HG03095 (cell line): ENCODE measurements at regions not wholly inside any gene's neighbourhood (a gene's known extent, or its start where the extent isn't known, plus 50 kb on each side); places are given as distances from the start of the nearest gene placed in this dataset.

Experiments used
- ATAC-seq: cut with Tn5 transposase; IDR thresholded peaks from one replicate; pipeline ENCODE4 v1.9.1; 2021; ENCODE audit warnings: moderate library complexity; ENCODE audit not compliant: unreplicated experiment

DNA sequence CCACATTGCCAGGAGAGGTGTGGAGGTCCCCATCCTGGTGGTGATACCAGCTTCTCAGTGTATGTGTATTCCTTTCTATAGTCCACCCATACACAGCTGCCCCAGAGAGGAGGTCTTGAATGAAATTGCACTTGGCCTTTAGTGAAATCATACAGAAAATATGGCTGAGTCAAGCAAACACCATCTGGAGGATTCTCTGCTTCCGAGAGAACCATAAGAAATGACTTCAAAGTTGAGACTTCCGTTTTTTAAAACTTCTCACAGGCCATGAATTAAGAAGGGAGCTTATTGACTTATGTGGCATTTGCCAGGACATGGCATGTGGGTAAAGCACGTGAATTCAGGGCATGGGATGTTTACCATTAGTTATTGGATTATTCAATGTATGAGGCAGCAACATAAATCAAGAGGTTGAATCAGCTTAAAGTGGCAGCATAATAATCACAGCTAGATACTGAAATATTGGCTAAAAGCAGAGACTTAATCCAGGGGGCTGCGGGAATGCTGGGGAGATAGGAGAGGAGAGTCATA is 119.1 kb upstream of the MTNR1B start:
- no peak for ATAC-seq

DNA sequence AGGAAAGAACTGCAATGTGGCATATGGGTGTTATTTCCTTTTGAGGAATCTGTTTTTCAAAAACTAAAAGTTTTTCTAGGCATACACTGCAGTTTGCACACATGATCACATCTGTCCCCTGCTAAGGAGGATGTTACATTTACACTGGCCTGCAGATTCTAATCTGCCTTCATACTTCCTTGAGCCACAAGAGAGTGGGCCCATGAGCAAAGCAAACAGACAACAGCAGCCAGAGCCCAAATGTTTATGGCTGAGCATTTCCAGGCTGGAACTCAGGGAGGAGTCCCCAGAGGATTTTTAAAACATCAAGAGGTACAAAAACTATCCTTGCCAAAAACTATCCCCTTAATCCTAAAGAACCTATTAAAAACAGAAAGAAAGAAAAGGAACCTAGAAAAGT is 117.2 kb upstream of the MTNR1B start:
- ATAC-seq, result no peak

DNA sequence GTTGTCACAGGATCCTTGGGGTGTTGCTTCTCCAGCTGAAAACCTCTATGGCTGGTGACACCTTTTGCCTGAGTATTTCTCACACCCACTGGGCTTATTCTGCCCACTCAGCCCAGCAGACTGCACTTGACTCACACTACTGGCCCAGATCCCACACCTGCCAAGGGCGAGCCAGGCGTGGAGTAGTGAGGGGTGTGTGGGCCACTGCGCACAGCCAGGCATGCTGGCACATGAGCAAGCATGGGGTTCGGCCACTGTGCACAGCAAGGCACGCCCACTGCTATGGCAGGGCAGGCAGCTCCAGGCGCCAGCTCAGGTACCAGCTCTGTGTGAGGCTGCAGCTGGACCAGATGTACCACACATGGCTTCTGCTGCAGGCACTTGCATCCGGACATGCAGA is 116.5 kb upstream of the MTNR1B start:
- ATAC-seq, result no peak

DNA sequence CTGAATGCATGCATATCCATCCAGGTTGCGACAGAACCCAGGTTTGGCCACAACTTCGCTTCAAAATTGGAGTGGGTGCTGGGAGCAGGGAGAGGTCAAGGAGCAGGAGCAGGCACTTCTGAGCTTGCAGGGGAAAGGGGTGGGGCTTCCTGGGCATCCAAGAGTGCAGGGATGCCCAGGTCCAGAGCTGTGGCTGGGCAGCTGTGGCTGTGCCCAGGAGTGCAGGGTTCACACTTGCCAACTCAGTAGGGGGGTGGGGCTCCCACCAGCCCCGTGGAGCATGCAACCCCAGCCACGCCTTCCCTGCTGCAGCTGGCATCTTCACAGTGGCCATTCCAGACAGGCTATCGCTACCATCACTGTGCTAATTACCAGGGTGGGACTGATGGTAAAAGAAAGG is 115.3 kb upstream of the MTNR1B start:
- ATAC-seq, result no peak

DNA sequence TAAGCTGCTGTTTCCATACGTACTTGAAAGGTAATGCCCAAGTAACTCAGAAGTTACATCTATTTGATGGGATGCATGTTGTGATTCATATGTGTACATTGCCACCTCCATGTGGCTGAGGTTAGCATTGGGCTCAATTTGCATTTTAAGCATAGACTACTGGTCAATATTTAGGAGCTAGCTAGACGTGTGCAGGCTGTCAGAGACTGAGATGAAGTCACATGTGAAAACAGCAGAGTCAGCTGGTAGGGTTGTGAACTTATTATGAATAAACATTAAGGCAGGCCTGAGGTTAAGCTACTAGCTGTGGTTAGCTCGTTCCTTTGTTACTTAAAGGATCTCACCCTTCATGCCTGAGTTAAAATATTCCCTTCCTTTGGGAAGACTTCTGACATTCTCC is 114.5 kb upstream of the MTNR1B start:
- ATAC-seq, result no peak

DNA sequence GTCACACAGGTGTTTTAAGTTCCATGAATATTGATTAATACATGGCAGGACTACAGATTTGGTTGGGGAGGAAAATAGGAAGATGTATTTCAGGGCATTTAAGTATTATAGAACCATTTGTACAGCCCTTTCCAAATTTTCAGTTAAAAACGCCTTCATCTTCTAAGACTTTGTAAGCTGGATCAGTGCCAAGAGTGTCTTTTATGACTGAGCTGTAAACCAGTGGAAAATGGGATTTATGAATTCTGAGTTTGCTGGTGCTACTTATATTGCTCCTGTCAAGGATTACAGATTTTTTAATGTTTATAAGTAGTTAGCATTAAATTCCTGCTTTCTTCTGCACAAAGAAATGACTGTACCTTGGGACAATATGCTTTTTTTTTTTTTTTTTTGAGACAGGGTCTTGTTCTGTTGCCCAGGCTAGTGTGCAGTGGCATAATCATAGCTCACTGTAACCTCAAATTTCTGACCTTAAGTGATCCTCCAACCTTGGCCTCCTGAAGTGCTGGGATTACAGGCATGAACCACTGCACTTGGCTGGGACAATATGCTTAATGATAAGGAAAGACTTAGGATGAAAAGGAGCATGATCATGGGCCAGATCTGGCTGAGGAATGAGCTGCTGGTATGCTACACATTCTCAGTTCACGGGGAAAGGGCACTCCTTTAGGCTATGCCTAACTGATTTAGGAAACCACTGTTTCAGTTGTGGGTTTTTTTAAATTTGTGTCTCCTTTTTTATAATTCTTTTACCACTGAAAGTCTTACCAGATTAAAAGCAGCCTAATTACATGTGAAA is 113.6 kb upstream of the MTNR1B start:
- no peak for ATAC-seq

DNA sequence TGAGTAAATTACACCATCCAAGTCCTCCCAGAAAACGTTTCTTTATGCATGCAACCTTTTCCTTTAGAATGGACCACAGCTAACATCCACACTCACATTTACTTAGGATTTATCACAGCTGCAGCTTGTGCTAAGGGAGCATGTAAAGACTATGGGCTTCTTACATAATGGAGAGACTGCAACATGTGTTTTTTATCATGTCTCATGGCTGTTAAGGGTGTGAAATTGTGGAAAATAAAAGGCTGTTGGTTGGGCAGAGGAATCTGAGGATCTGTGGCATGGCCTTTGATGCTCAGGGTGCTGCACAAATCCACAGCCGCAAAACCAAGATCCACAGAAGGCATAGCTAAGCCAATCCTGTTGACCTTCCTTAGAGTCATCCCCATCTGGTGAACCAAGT is 112.0 kb upstream of the MTNR1B start:
- no peak for ATAC-seq

DNA sequence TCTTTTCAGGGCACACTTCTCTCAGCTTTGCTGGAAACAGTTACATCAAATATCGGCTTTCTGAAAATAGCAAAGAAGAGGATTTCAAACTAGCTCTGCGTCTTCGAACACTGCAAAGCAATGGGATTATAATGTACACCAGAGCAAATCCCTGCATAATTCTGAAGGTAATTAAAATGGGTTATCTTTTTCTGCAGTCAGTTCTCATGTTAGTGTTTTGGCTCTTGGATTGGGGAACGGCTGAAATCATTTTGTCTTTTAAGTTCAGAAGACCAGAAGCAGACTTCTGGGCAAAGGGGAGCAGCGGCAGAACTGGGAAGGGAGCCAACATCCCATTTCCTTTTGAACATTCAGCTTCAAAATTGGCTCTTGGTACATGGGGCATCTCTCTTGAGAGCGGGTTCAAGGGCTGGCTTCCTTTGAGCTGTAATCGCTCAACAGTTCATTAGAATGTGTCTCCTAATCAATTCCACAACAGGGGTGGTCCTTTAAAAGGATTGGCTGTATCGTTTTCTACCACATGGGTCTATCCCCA is 110.2 kb upstream of the MTNR1B start:
- ATAC-seq, result no peak

DNA sequence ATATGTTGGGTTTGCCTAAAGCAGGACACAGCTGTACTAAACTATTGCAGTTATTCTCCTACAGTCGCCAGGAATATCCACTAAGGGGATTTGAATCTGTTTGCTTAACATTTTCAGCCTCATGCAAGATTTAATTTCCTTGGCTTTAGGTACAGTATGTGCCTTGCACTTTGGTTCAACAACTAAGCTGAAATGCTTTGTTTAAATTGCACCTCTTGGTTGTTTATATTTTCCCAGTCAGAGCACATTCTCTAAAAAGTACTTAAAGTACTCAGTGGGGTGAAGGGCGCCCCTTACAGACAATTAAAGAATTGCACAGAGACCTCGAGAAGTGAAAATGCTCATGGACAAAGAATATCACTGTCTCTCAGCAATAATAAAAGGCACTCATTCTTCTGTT is 107.8 kb upstream of the MTNR1B start:
- ATAC-seq, result no peak

DNA sequence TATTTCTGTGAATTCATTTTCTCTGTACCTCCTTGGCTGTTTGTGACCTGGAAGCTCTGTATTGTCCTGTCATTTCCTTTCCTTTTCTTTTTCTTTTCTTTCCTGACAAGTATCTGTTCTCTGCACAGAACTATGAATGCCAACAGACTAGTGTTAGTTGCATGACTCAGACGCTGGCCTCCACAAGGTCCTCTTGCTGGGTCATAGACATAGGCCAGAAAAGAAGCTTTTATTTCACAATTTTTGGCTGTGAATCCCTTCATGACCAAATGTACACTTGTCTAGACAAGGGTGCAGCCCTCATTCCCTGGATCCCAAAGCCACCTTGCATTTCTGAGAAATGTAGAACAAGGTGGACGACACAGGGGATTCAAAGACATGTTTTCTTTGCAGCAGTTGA is 104.1 kb upstream of the MTNR1B start:
- ATAC-seq, result no peak

DNA sequence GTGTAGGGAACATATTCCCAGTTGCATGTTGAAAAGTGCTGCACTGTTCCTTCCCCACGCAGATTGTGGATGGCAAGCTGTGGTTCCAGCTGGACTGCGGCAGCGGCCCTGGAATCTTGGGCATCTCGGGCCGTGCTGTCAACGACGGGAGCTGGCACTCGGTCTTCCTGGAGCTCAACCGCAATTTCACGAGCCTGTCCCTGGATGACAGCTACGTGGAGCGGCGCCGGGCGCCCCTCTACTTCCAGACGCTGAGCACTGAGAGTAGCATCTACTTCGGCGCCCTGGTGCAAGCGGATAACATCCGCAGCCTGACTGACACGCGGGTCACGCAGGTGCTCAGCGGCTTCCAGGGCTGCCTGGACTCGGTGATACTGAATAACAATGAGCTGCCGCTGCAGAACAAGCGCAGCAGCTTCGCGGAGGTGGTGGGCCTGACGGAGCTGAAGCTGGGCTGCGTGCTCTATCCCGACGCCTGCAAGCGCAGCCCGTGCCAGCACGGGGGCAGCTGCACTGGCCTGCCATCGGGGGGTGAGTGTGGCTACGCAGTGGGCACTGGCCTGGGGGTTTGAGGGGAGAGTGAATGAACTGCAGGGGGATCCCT is 102.7 kb upstream of the MTNR1B start:
- ATAC-seq, result no peak

DNA sequence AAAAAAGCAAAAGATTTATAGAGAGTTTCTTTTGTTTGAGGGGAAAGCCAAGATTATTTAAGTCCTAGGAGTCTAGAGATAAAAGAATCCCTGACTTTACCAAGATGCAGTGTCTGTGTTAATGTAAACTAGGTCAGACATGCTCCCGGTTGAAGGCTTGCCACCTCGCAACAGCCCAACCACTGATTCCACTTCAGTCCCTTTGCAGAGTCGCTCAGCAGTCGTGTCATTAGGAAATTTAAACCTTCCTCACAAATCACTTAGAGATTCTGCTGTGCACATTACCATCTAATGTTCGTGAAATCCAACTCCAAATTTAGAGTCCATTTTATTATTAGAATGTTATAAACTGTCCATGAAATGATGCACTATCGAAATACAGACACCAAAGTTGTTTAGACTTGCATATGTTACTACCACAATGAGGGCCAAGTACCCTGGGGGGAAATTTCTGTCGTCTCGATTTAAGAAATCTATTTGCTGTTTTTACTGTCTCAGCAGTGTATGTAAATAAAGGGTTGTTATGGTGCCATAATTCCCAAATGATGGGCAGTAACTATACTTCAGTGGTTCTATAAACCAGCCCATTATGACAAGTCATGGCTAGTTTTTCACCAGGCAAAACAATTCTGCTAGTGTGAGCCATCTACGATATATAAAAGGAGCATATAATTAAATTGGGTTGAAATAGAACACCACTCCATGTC is 101.4 kb upstream of the MTNR1B start:
- no peak for ATAC-seq

DNA sequence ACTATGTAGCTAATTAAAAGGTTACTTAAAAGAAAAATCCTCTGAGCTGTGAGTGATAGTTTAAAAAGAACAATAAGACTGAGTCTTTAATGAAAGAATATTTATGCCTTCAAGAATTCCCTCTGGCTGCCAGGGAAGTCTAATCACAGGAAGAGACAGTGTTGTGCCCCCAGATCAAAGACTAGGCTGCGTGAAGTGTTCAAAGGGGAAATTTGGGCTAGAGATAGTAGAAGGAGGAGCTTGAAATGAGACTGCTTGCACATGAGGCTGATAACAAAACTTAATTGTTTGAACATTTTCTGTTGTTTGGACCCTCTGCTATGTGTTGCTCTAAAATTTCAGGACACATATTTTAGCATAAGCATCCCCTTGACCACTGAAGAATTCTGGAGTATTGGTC is 99.7 kb upstream of the MTNR1B start:
- ATAC-seq, result no peak

DNA sequence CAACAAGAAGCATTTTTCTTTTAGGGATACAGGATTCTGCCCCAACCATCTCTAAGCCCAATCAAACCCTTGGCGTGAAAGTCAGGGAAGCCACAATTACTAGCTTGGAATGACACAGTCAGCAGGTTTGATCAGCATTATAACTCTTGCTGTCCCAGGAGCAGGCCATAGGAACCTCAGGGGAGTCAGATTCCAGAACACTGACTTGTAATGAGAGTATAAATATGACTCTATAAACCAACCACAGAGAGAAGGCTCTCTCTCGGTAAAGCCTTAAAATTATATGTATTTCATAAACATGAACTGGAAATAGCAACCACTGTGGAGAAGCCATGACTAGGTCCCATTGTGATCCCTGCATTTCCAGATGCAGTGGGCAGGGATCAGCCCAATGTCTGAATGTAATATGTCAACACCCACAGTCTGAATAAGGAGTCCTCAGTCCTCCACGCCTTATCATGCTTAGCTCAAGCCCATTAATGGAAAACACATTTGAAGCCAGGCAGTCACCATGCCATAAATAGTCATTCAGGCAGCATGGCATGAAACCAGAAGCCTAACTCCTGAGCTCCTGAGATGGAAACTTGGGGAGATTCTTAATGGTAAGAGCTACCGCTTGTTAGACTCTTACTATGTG is 99.1 kb upstream of the MTNR1B start:
- ATAC-seq, result no peak

DNA sequence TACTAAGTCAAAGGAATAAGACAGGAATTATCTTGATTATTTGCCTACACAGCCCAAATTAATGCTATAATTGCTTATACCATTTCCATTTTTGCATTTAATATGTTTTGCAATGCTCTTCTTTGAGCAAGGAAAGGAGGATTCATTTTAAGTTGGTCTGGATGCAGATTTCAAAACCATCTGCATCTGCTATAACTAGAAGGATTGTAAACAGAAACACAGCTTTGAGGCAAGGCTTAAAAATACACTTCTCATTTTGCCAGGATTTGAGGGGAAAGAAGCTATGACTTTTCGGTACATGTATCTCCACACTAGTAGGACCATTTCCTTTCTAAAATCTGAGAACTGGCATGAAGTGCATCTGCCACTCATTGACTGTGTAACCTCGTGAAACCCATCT is 95.9 kb upstream of the MTNR1B start:
- no peak for ATAC-seq

DNA sequence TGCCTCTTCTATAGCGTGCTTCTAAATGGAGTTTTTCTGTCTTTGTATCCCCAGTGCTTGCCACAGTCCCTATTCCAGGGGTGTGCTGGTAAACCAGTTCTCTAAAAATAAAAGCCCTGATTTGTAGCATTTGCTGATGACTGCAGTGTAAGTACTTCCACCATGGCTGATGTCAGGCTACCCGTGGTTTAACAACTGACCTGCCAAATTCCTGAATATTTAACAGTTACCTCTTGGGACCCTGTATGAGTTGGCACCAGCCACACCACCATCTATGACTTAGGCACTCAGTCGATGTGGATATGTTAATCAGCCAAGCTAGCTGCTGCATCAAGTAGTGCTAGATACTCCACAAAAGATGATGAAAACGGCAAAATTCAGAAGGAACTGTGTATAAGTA is 94.0 kb upstream of the MTNR1B start:
- ATAC-seq, result no peak

DNA sequence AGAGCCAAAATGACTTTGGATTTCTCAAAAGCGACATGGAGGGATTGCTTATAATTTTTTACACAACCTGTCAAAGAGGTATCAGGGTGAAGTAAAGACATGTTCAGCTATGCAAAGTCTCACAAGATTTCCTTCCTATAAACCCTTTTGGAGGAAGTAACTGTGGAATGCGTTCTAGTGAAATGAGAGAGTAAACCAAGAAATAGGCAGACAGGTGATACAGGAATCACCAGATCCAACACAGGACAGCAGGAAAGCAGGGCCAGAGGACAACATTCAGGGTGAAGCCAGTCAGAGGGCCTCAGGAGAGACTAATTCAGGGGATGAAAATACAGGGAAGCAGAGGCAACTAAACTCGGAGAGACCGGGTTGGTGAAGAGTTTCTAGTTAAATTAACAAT is 90.4 kb upstream of the MTNR1B start:
- no peak for ATAC-seq

DNA sequence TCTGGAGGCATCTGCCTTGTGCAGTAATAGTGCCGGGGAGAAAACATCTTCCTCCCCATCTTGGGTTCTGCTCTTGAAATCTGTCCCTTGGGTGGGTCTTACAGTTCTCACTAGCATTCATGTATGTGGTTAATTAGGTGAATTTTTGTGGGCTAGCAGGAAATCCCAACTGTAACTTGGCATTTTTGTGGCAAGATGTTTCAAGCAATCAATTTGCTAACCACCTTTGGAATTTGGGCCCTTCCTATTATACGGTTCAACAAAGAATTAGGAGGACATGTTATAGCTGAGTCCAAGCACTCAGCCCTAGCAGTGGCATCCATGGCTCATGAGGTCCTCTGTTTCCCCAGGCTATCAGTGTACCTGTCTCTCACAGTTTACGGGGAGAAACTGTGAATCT is 89.1 kb upstream of the MTNR1B start:
- no peak for ATAC-seq

DNA sequence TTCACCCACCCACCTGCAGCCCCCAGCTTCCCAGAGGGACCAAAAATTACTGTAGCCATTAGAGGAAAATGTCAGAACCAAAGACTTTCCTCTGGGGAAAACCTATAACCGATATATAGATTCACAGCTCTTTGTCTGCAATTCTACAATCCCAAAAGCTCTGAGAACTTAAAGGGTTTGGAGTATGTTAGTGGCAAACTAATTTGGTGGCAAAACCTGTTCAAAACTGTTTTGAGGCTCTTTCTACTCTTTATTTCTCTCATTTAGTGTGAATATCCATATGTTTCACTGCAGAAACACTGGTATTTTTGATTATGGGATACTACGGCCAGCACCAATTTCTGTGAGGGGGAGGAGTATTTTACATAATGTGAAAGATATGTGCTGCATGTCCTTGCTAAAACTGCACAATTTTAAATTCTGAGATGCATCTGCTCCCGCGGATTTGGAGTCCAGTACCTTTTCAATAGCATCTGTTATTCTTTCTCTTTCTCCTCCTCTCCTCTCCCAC is 87.5 kb upstream of the MTNR1B start:
- no peak for ATAC-seq

DNA sequence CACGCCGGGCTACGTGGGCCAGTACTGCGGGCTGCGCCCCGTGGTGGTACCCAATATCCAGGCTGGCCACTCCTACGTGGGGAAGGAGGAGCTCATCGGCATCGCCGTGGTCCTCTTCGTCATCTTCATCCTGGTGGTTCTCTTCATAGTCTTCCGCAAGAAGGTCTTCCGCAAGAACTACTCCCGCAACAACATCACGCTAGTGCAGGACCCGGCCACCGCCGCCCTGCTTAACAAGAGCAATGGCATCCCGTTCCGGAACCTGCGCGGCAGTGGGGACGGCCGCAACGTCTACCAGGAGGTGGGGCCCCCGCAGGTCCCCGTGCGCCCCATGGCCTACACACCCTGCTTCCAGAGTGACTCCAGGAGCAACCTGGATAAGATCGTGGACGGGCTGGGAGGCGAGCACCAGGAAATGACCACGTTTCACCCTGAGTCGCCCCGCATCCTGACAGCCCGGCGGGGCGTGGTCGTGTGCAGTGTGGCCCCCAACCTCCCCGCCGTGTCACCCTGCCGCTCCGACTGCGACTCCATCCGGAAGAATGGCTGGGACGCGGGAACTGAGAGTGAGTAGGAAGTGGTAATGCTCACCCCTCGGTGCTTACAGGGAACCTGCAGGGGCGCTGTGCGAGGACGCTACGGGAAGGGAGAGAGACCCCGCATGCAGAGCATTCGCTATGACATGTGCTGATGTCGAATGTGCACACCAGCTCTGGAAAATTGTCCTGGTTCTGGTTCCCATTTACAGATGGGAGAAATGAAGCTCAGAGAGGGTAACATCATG is 86.4 kb upstream of the MTNR1B start:
- ATAC-seq, result no peak
